ENCODE measurements at regions not wholly inside any gene's neighbourhood (a gene's known extent, or its start where the extent isn't known, plus 50 kb on each side); places are given as distances from the start of the nearest gene placed in this dataset.

DNA sequence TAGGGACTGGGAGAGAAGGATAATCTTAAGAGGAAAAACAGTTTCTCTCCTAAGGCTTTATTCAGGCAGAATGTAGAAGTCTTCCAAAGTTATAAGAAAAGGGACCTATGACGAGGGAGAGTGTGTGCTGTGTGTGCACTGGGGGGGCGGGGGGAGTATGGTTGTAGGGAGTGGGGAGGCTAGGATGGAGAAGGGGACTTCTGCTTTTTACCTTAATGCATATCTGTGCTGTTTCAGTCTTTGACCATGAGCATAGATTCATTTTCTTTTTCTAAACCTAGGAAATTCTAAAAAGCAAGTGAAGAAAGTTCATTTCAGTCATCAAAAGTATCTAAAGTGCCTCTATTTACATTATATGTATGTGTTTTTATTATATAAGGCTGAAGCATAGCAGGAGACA lies 52.6 kb upstream of the RASA2 start:
- Histone ChIP-seq H3K18ac (ENCODE audit: extremely low read depth, low read length) (no peak overlapping the region), H3K23me2 (ENCODE audit: low read depth, low read length) (no peaks in the 10 kb centered on the region), H3K4ac (replicated peaks; ENCODE audit: insufficient read length, low read depth, low read length) (no peak overlapping the region), H3K14ac (ENCODE audit: insufficient read length) (no peak overlapping the region), H4K20me1 (replicated peaks in 1 of 2; ENCODE audit: control insufficient read depth in 1 of 2, insufficient read depth in 2 of 2, low read length in 2 of 2) (no peaks in the 10 kb centered on the region), H3K4me2 (ENCODE audit: insufficient read depth in 1 of 2, low read depth in 2 of 2, low read length in 2 of 2) (no peak overlapping the region), H3K23ac (ENCODE audit: insufficient read length) (no peak overlapping the region), H2BK20ac (ENCODE audit: low read length) (no peak overlapping the region), H3K4me3 (ENCODE audit: extremely low read depth in 1 of 4, insufficient read depth in 2 of 4, low read depth in 3 of 4, low read length in 4 of 4) (no peak overlapping the region), H2AK5ac (ENCODE audit: low read depth, low read length) (no peak overlapping the region), H2BK5ac (ENCODE audit: low read depth, low read length) (no peak overlapping the region), H3K9me3 (ENCODE audit: insufficient read depth in 2 of 2, low read depth in 1 of 2, low read length in 1 of 2) (no peaks in the 10 kb centered on the region), H4K91ac (replicated peaks; ENCODE audit: insufficient read length, low read length) (no peak overlapping the region), H2BK120ac (replicated peaks; ENCODE audit: low read depth, low read length) (no peak overlapping the region), H4K5ac (ENCODE audit: insufficient read length, low read depth, low read length) (no peak overlapping the region), H3K9ac (replicated peaks in 1 of 4; ENCODE audit: extremely low read depth in 1 of 4, low read depth in 3 of 4, low read length in 3 of 4) (no peak overlapping the region), H3K27ac (ENCODE audit: low read depth, low read length) (no peak overlapping the region), H3K79me2 (ENCODE audit: control insufficient read depth in 1 of 2, insufficient read depth in 2 of 2, low read length in 2 of 2) (no peaks in the 10 kb centered on the region), H2BK15ac (ENCODE audit: low read length) (no peak overlapping the region), H3K4me1 (replicated peaks in 1 of 4; ENCODE audit: control insufficient read depth in 3 of 4, insufficient read depth in 4 of 4, low read length in 3 of 4) (peaks cover 0 to 3% (median 0%) of the 10 kb centered on the region in 4 experiments; a peak in 2 of 7 replicates), H2BK12ac (ENCODE audit: low read depth, low read length) (no peak overlapping the region), H3K27me3 (replicated peaks in 1 of 4; ENCODE audit: control insufficient read depth in 3 of 4, extremely low read depth in 1 of 4, insufficient read depth in 3 of 4, low read length in 3 of 4) (no peaks in the 10 kb centered on the region), H3K56ac (replicated peaks; ENCODE audit: insufficient read length, low read depth, low read length) (no peak overlapping the region), H2AFZ (ENCODE audit: low read length) (no peak overlapping the region), H3K36me3 (ENCODE audit: control insufficient read depth in 2 of 4, insufficient read depth in 4 of 4, low read length in 3 of 4) (no peaks in the 10 kb centered on the region), H4K8ac (ENCODE audit: extremely low read depth, insufficient read depth, low read length) (no peak overlapping the region), H3K79me1 (ENCODE audit: low read depth, low read length) (no peaks in the 10 kb centered on the region; the same call in 1 of the 2 replicates)
- 88% methylated on average over 2 of the region's 2 CpGs; no CpG with 5 or more reads in 1 of the 2 experiments for WGBS, 2 experiments (ENCODE audit: extremely low coverage in 1 of 2, insufficient coverage in 1 of 2, insufficient read length in 1 of 2, insufficient replicate concordance in 2 of 2, low coverage in 1 of 2, low lambda C conversion rate in 2 of 2, missing lambda C conversion rate in 1 of 2)
- no peak for FAIRE-seq
- POLR2A ChIA-PET (ENCODE audit: partially characterized antibody): no interaction called here
- no peak for DNase-seq (ENCODE audit: low read depth in 1 of 2, low spot score in 2 of 2)
- no peak for TF ChIP-seq MAFK (IDR thresholded peaks at IDR 0.05; ENCODE audit: low read depth, low read length)
- TF ChIP-seq CEBPB (IDR thresholded peaks at IDR 0.05; ENCODE audit: low read depth, low read length): no peak
- no peak for TF ChIP-seq TAF1 (IDR thresholded peaks at IDR 0.05; ENCODE audit: low read depth, low read length)
- no peak for TF ChIP-seq PHF8 (conservative IDR thresholded peaks at IDR 0.05; ENCODE audit: low read depth, low read length)
- CTCF ChIA-PET (ENCODE audit: partially characterized antibody): interaction anchor here (1.7 to 5.5 kb wide), 2 partner anchors 20 to 122 kb away, joined by 5 to 42 read pairs; no protein-coding TSS in a partner anchor
